Endodermal cell (in vitro differentiated cells): ENCODE measurements at regions not wholly inside any gene's neighbourhood (a gene's known extent, or its start where the extent isn't known, plus 50 kb on each side); places are given as distances from the start of the nearest gene placed in this dataset.

Experiments
- DNase-seq: peaks from one replicate; pipeline ENCODE4 v3.0.0-alpha.2; 2017
- H3K27ac ChIP-seq: 2 replicates; pipeline ENCODE4 v1.5.1; 2013; ENCODE audit warnings: mild to moderate bottlenecking, low read depth, low read length, moderate library complexity
- H3K27me3 ChIP-seq: 2 replicates; pipeline ENCODE4 v1.6.1; 2013; ENCODE audit warnings: mild to moderate bottlenecking, low read length, moderate library complexity; ENCODE audit not compliant: insufficient read depth, control insufficient read depth, poor library complexity, severe bottlenecking
- H3K36me3 ChIP-seq: 2 replicates; pipeline ENCODE4 v1.7.0; 2013; ENCODE audit warnings: mild to moderate bottlenecking, low read length, moderate library complexity; ENCODE audit not compliant: control insufficient read depth, insufficient read depth
- H3K4me1 ChIP-seq: one replicate; pipeline ENCODE4 v1.7.0; 2013; ENCODE audit warnings: low read length; ENCODE audit not compliant: control insufficient read depth, insufficient read depth
- H3K4me3 ChIP-seq: 2 replicates; pipeline ENCODE4 v1.5.1; 2013; ENCODE audit warnings: mild to moderate bottlenecking, low read length, moderate library complexity
- H3K9ac ChIP-seq: 2 replicates; pipeline ENCODE4 v1.6.1; 2013; ENCODE audit warnings: mild to moderate bottlenecking, low read length, moderate library complexity; ENCODE audit not compliant: poor library complexity, severe bottlenecking; ENCODE audit errors: extremely low read depth
- H3K9me3 ChIP-seq: 2 replicates; pipeline ENCODE4 v1.6.1; 2013; ENCODE audit warnings: mild to moderate bottlenecking, low read length, moderate library complexity; ENCODE audit not compliant: control insufficient read depth
- H3K27ac Mint-ChIP-seq: 2 replicates; pipeline ENCODE4 v1.8.0; 2020; ENCODE audit warnings: mixed read lengths
- H3K27me3 Mint-ChIP-seq: 2 replicates; pipeline ENCODE4 v1.8.0; 2021; ENCODE audit warnings: mild to moderate bottlenecking, mixed read lengths; ENCODE audit not compliant: insufficient read depth
- H3K36me3 Mint-ChIP-seq: 2 replicates; pipeline ENCODE4 v1.8.0; 2020; ENCODE audit warnings: low read depth, mixed read lengths
- H3K4me1 Mint-ChIP-seq: 2 replicates; pipeline ENCODE4 v1.8.0; 2020; ENCODE audit warnings: mixed read lengths
- H3K4me3 Mint-ChIP-seq: 2 replicates; pipeline ENCODE4 v1.8.0; 2020; ENCODE audit warnings: mild to moderate bottlenecking, moderate library complexity, mixed read lengths
- H3K9me3 Mint-ChIP-seq: 2 replicates; pipeline ENCODE4 v1.8.0; 2020; ENCODE audit warnings: mild to moderate bottlenecking, mixed read lengths
- CTCF ChIP-seq: fragments of 200-600 bp; sonication (generic); conservative IDR thresholded peaks from 2 replicates; pipeline ENCODE4 v1.5.0; 2021; ENCODE audit warnings: antibody characterized with exemption, mild to moderate bottlenecking
- WGBS, 2 experiments: methylation state at CpG; one replicate each; pipeline versions ENCODE4 v1.1.5 to v1.1.7; 2013; ENCODE audit warnings: missing lambda C conversion rate in 2 of 2, mixed read lengths in 1 of 2; ENCODE audit not compliant: insufficient coverage in 1 of 2, insufficient read length in 1 of 2; 5-methylcytosine and 5-hydroxymethylcytosine counted together

DNA sequence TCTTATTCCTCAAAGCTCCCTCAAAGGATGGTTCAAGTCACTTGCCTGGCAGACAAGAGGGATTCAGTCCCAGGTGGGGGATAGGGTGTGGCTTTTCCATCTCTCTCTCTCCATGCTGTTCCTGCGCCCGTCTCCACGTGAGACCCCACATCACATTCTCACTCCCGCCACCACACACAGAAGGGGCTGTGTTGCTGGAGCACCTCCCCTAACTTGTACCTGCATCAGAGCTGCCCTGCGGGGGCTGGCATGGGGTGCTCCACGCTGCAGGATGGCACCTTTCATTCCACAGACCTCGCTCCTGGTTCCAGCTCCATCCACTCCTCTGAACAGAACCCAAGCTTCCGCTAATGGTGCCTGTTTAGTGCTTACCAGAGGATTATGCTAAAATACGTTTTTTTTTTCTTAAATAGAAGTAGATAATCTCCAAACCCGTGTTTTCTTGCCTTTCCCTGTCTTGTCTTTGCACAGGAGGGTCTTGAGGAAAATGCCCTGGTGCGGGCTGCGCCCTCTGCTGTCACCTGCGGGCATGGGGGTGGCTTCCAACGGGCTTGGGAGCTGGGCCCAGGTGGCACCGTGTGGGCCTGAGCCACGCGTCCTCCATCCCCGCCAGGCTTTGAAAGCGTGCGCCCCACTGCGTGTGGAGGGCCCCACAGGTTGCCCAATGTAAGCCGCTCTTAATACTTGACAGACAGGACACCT is 985.6 kb downstream of the BRD1 start:
- no peaks in the 10 kb centered on the region for H3K9me3 ChIP-seq
- H3K9ac ChIP-seq = no peak overlapping the region
- Mint-ChIP-seq H3K9me3 (peaks cover 2% of the 10 kb centered on the region), H3K27me3 (no peaks in the 10 kb centered on the region), H3K4me3 (no peak overlapping the region), H3K27ac (no peak overlapping the region), H3K4me1 (no peaks in the 10 kb centered on the region), H3K36me3 (no peaks in the 10 kb centered on the region)
- no peak for TF ChIP-seq CTCF
- 90 to 97% methylated on average over 18 to 22 of the region's 22 CpGs for WGBS, 2 experiments
- DNase-seq = no peak
- H3K36me3 ChIP-seq = no peaks in the 10 kb centered on the region
- H3K27ac ChIP-seq = no peak overlapping the region
- H3K4me1 ChIP-seq = no peaks in the 10 kb centered on the region
- no peaks in the 10 kb centered on the region for H3K27me3 ChIP-seq
- no peak overlapping the region for H3K4me3 ChIP-seq

- Mint-ChIP-seq H3K9me3 (peaks cover 2% of the 10 kb centered on the region), H3K4me3 (no peak overlapping the region), H3K4me1 (no peaks in the 10 kb centered on the region), H3K36me3 (no peaks in the 10 kb centered on the region), H3K27ac (no peak overlapping the region), H3K27me3 (no peaks in the 10 kb centered on the region)
- WGBS, 2 experiments = 91 to 100% methylated on average over 3 to 16 of the region's 16 CpGs
- Histone ChIP-seq H3K4me1 (no peaks in the 10 kb centered on the region), H3K27me3 (no peaks in the 10 kb centered on the region), H3K4me3 (no peak overlapping the region), H3K36me3 (no peaks in the 10 kb centered on the region), H3K9ac (no peak overlapping the region), H3K27ac (no peak overlapping the region), H3K9me3 (no peaks in the 10 kb centered on the region)
- no peak for TF ChIP-seq CTCF
- DNase-seq = peak; percentile 14
Observed at GRCh38 chr22:48840112-48840949, 987.3 kb downstream of the BRD1 start.

- no peaks in the 10 kb centered on the region for H3K36me3 Mint-ChIP-seq
- Histone ChIP-seq H3K9me3 (no peaks in the 10 kb centered on the region), H3K9ac (no peak overlapping the region), H3K36me3 (no peaks in the 10 kb centered on the region), H3K27ac (no peak overlapping the region), H3K4me3 (no peak overlapping the region), H3K4me1 (no peaks in the 10 kb centered on the region), H3K27me3 (no peaks in the 10 kb centered on the region)
- DNase-seq = no peak
- WGBS, 2 experiments = 83 to 94% methylated on average over 15 to 19 of the region's 19 CpGs
- H3K4me3 Mint-ChIP-seq = no peak overlapping the region
- H3K27me3 Mint-ChIP-seq = no peaks in the 10 kb centered on the region
- peaks cover 2% of the 10 kb centered on the region for H3K9me3 Mint-ChIP-seq
- TF ChIP-seq CTCF = no peak
- H3K27ac Mint-ChIP-seq = no peak overlapping the region
- H3K4me1 Mint-ChIP-seq = no peaks in the 10 kb centered on the region
Observed at GRCh38 chr22:48838846-48839730, 988.6 kb downstream of the BRD1 start.
